ENCODE measurements at regions not wholly inside any gene's neighbourhood (a gene's known extent, or its start where the extent isn't known, plus 50 kb on each side); places are given as distances from the start of the nearest gene placed in this dataset.

DNA sequence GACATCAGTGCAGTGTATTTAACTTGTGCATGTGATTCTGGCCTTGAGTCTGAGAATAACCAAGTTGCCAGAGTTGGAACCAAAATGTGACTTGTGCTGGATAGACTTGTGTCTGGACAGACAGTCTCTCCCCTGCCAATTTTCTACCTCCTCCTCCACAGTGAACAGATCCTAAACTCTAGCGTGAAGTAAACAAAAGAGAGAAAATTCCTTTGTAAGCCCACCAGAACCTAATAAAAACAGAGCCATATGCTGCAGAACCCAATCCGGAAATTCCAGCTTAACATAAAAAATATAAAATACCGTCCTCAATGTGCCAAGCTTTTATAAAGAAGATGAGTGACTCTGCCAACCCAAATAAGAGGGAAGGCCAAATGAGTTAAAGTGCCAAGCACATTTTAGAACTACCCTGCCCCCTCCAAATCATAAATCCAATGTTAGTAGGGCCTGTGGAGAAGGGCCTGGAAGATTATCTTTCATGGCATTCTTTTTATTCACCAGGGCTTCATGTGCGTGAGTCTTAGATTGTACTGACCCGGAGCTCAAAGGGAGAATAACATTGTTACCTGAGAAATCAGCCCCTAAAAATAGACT lies 344.6 kb upstream of the PROK2 start:
- Histone ChIP-seq H3K4me2 (ENCODE audit: insufficient read depth, insufficient read length, low read length) (no peak overlapping the region), H3K9ac (ENCODE audit: extremely low read depth, insufficient read length, low read length) (no peak overlapping the region), H2BK12ac (ENCODE audit: insufficient read length, low read depth, low read length) (no peak overlapping the region), H3K27me3 (ENCODE audit: insufficient read depth, low read length) (no peaks in the 10 kb centered on the region), H3K9me3 (ENCODE audit: control insufficient read depth, low read depth, low read length) (no peaks in the 10 kb centered on the region), H2BK15ac (ENCODE audit: low read depth, low read length) (no peak overlapping the region), H4K20me1 (ENCODE audit: control insufficient read depth, insufficient read depth, insufficient read length) (no peaks in the 10 kb centered on the region), H3K27ac (ENCODE audit: insufficient read length, low read depth, low read length) (no peak overlapping the region), H3K14ac (ENCODE audit: insufficient read depth, low read length) (no peak overlapping the region), H2BK120ac (ENCODE audit: low read depth, low read length, poor library complexity, severe bottlenecking) (no peak overlapping the region), H4K5ac (ENCODE audit: insufficient read length, low read depth, low read length) (no peak overlapping the region), H3K23me2 (ENCODE audit: insufficient read length, low read depth, low read length, poor library complexity, severe bottlenecking) (no peaks in the 10 kb centered on the region), H3K56ac (ENCODE audit: insufficient read length, low read depth, low read length) (no peak overlapping the region), H2BK20ac (ENCODE audit: low read depth, low read length, poor library complexity, severe bottlenecking) (no peak overlapping the region), H2AK5ac (ENCODE audit: insufficient read length, low read length) (no peak overlapping the region), H3K4me1 (ENCODE audit: insufficient read depth, low read length) (no peaks in the 10 kb centered on the region), H2BK5ac (ENCODE audit: insufficient read length, low read length) (no peak overlapping the region), H3K79me1 (ENCODE audit: insufficient read depth, low read depth, low read length, poor library complexity, severe bottlenecking) (no peaks in the 10 kb centered on the region), H3T11ph (ENCODE audit: low read length) (no peak overlapping the region), H4K8ac (replicated peaks; ENCODE audit: insufficient read length, low read depth, low read length) (no peak overlapping the region), H2AFZ (ENCODE audit: low read length) (no peak overlapping the region), H3K18ac (ENCODE audit: insufficient read length, low read depth, low read length) (no peak overlapping the region), H3K79me2 (ENCODE audit: insufficient read depth, low read length) (no peaks in the 10 kb centered on the region), H3K4ac (ENCODE audit: low read depth, low read length) (no peak overlapping the region), H4K91ac (ENCODE audit: insufficient read length, low read depth, low read length) (no peak overlapping the region), H3K23ac (ENCODE audit: insufficient read length, low read depth, low read length) (no peak overlapping the region)
- TF ChIP-seq, protein P1, sequence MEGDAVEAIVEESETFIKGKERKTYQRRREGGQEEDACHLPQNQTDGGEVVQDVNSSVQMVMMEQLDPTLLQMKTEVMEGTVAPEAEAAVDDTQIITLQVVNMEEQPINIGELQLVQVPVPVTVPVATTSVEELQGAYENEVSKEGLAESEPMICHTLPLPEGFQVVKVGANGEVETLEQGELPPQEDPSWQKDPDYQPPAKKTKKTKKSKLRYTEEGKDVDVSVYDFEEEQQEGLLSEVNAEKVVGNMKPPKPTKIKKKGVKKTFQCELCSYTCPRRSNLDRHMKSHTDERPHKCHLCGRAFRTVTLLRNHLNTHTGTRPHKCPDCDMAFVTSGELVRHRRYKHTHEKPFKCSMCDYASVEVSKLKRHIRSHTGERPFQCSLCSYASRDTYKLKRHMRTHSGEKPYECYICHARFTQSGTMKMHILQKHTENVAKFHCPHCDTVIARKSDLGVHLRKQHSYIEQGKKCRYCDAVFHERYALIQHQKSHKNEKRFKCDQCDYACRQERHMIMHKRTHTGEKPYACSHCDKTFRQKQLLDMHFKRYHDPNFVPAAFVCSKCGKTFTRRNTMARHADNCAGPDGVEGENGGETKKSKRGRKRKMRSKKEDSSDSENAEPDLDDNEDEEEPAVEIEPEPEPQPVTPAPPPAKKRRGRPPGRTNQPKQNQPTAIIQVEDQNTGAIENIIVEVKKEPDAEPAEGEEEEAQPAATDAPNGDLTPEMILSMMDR (conservative IDR thresholded peaks at IDR 0.05): no peak
- no peaks in the 10 kb centered on the region for H3K36me3 Mint-ChIP-seq (ENCODE audit: insufficient read depth in 1 of 3, low read depth in 3 of 3)
- no peaks in the 10 kb centered on the region; a peak in 2 of 5 replicates for H3K9me3 Mint-ChIP-seq
- peaks cover 2 to 3% of the 10 kb centered on the region in 2 experiments; a peak in 3 of 4 replicates for H3K4me1 Mint-ChIP-seq
- no peak overlapping the region for H3K27ac Mint-ChIP-seq
- no peak for DNase-seq
- no CpG with 5 or more reads among the region's 5 CpGs for WGBS (ENCODE audit: extremely low coverage, insufficient read length, low lambda C conversion rate)
- H3K4me3 Mint-ChIP-seq: no peak overlapping the region
- peaks cover 8% of the 10 kb centered on the region for H3K27me3 Mint-ChIP-seq (ENCODE audit: low read depth)

Data from H9 (cell line).